Thoracic aorta (tissue), 2 donors: ENCODE measurements at regions not wholly inside any gene's neighbourhood (a gene's known extent, or its start where the extent isn't known, plus 50 kb on each side); places are given as distances from the start of the nearest gene placed in this dataset.
"Not testable (repeated sequence)": the region's sequence is repeated elsewhere in the genome, so short reads cannot be mapped to it uniquely, and the experiment has no call there.

Experiments
- ATAC-seq: fragments of 150-250 bp; one replicate; pipeline ENCODE4 v1.8.0; 2017; ENCODE audit warnings: low read depth; ENCODE audit not compliant: insufficient number of reproducible peaks, low FRiP score
- DNase-seq: peaks from one replicate; pipeline ENCODE4 v3.0.0-alpha.2; 2020; ENCODE audit warnings: low spot score
- H3K27ac ChIP-seq, 2 donors: fragments of 200-600 bp; sonication (generic); 1 replicate in 1 of 2; 2 replicates in 1 of 2; pipeline ENCODE4 v1.5.1; 2016; ENCODE audit warnings: mild to moderate bottlenecking in 2 of 2, moderate library complexity in 2 of 2
- H3K27me3 ChIP-seq: fragments of 200-600 bp; sonication (generic); replicated peaks from 2 replicates; pipeline ENCODE4 v1.6.0; 2016; ENCODE audit warnings: mild to moderate bottlenecking; ENCODE audit not compliant: insufficient read depth
- H3K36me3 ChIP-seq: fragments of 200-600 bp; sonication (generic); one replicate; pipeline ENCODE4 v1.5.1; 2016
- H3K4me1 ChIP-seq, 2 donors: fragments of 200-600 bp; sonication (generic); 1 replicate in 1 of 2; 2 replicates in 1 of 2; pipeline versions ENCODE4 v1.5.1 to v1.6.0; 2016; ENCODE audit warnings: low read depth in 2 of 2, mild to moderate bottlenecking in 1 of 2; ENCODE audit not compliant: control insufficient read depth in 1 of 2
- H3K4me3 ChIP-seq: fragments of 200-600 bp; sonication (generic); 2 replicates; pipeline ENCODE4 v1.5.1; 2016; ENCODE audit warnings: mild to moderate bottlenecking
- H3K9me3 ChIP-seq: fragments of 200-600 bp; sonication (generic); 2 replicates; pipeline ENCODE4 v1.5.1; 2016
- CTCF ChIP-seq: fragments of 200-600 bp; sonication (generic); IDR thresholded peaks from one replicate; pipeline ENCODE4 v1.5.1; 2019; ENCODE audit warnings: antibody characterized with exemption

- no peak for DNase-seq
- H3K4me3 ChIP-seq: no peak overlapping the region
- H3K36me3 ChIP-seq: no peaks in the 10 kb centered on the region
- ATAC-seq: no peak
- no peaks in the 10 kb centered on the region for H3K9me3 ChIP-seq
- H3K4me1 ChIP-seq: no peaks in the 10 kb centered on the region
- TF ChIP-seq CTCF: no peak
- H3K27me3 ChIP-seq: no peaks in the 10 kb centered on the region
- H3K27ac ChIP-seq: no peak overlapping the region
These were observed 106.7 kb upstream of the PRKX start for GRCh38 chrX:3820167-3820566.

GRCh38 chrX:3817480-3817879, 104.0 kb upstream of the PRKX start:
- H3K4me1 ChIP-seq, DNase-seq, H3K4me3 ChIP-seq, H3K27ac ChIP-seq, H3K9me3 ChIP-seq, H3K36me3 ChIP-seq, ATAC-seq, H3K27me3 ChIP-seq: not testable (repeated sequence)

GRCh38 chrX:3815896-3816664, 102.6 kb upstream of the PRKX start:
- peaks cover 0 to 4% of the 10 kb centered on the region in 2 donors for H3K4me1 ChIP-seq

GRCh38 chrX:3811331-3812311, 98.2 kb upstream of the PRKX start:
- Histone ChIP-seq H3K9me3 (no peaks in the 10 kb centered on the region), H3K4me1 (peaks cover 0 to 4% of the 10 kb centered on the region in 2 donors), H3K4me3 (peak overlapping the region; percentile 31), H3K36me3 (no peaks in the 10 kb centered on the region), H3K27ac (no peak overlapping the region), H3K27me3 (no peaks in the 10 kb centered on the region)
- TF ChIP-seq CTCF: no peak
- DNase-seq (no peak), ATAC-seq (no peak)

More at GRCh38 chrX:3815896-3816664, 102.6 kb upstream of the PRKX start:
- ATAC-seq (no peak), DNase-seq (no peak)
- Histone ChIP-seq H3K36me3 (no peaks in the 10 kb centered on the region), H3K27ac (peak overlapping the region; percentile 82 to 93), H3K9me3 (no peaks in the 10 kb centered on the region), H3K27me3 (no peaks in the 10 kb centered on the region), H3K4me3 (peak overlapping the region; percentile 82)
- TF ChIP-seq CTCF: no peak

- TF ChIP-seq CTCF: no peak
- no peaks in the 10 kb centered on the region for H3K4me1 ChIP-seq
- no peaks in the 10 kb centered on the region for H3K27me3 ChIP-seq
- DNase-seq: no peak
- no peaks in the 10 kb centered on the region for H3K36me3 ChIP-seq
- ATAC-seq: no peak
- H3K27ac ChIP-seq: no peak overlapping the region
- no peak overlapping the region for H3K4me3 ChIP-seq
- H3K9me3 ChIP-seq: no peaks in the 10 kb centered on the region
These were observed 94.5 kb upstream of the PRKX start for GRCh38 chrX:3807906-3808305.
